ENCODE measurements at regions not wholly inside any gene's neighbourhood (a gene's known extent, or its start where the extent isn't known, plus 50 kb on each side); places are given as distances from the start of the nearest gene placed in this dataset.

DNA sequence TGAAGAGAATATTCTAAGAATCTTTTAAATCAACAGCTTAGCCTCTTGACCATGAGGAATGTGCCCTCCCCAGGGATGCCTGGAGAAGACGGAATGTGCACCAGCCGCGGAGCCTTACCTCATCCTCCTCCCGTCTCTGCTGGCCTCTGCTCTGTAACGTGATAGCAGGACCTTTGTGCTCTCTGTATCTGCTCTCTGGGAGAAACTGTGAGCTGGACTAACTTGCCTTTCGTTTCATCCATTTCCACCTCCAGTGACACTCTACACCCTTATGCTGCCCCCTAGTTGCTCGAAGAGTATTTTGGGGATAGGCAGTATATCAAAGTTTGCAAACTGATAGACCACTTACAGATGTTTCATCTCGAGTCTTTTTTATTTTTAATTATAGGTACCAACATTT lies 141.4 kb downstream of the NPR3 start:
- TF ChIP-seq, protein P1, sequence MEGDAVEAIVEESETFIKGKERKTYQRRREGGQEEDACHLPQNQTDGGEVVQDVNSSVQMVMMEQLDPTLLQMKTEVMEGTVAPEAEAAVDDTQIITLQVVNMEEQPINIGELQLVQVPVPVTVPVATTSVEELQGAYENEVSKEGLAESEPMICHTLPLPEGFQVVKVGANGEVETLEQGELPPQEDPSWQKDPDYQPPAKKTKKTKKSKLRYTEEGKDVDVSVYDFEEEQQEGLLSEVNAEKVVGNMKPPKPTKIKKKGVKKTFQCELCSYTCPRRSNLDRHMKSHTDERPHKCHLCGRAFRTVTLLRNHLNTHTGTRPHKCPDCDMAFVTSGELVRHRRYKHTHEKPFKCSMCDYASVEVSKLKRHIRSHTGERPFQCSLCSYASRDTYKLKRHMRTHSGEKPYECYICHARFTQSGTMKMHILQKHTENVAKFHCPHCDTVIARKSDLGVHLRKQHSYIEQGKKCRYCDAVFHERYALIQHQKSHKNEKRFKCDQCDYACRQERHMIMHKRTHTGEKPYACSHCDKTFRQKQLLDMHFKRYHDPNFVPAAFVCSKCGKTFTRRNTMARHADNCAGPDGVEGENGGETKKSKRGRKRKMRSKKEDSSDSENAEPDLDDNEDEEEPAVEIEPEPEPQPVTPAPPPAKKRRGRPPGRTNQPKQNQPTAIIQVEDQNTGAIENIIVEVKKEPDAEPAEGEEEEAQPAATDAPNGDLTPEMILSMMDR (IDR thresholded peaks at IDR 0.05; ENCODE audit: low read depth, low read length): peak; percentile 22; the same call in 1 of the 2 replicates
- no peak overlapping the region for H3K4me3 ChIP-seq (ENCODE audit: low read depth, low read length)

DNA sequence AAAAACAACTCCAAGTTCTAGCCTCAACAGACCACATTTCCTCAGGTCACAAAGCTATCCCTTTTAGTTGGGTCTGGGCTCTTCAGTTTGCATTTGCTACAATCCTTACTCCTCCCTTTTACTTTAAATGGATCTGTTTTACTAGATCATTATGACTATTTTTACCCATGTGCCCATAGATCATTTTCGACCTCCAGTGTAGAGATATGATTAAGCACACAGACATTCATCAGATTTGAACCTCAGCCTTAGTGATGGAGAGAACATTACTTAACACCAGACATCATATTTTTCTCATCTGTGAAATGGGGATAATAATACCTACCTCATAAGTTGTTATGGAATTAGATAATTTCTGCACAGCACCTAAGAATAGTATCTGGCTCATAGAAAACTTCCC lies 141.9 kb downstream of the NPR3 start:
- TF ChIP-seq, protein P1 (IDR thresholded peaks at IDR 0.05; ENCODE audit: low read depth, low read length): no peak
- H3K4me3 ChIP-seq (ENCODE audit: low read depth, low read length): no peak overlapping the region

DNA sequence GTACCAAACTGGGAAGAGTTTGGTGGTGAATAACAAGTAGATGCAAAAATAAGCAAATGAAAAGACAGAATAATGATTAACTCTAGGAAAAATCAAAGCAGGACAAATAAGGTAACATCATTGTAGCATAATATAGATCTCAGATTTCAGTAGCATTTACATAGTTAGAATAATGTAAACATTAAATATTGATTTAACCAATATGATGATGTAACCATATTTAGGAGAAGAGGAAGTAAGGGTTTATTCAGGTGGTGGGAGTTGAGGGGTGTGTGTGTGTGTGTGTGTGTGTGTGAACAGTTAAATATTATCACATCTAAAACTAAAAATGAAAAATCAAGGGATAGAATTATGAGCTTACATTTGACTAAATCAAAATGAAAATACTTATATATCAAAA lies 143.4 kb downstream of the NPR3 start:
- TF ChIP-seq, protein P1 (IDR thresholded peaks at IDR 0.05; ENCODE audit: low read depth, low read length): no peak
- H3K4me3 ChIP-seq (ENCODE audit: low read depth, low read length): no peak overlapping the region

DNA sequence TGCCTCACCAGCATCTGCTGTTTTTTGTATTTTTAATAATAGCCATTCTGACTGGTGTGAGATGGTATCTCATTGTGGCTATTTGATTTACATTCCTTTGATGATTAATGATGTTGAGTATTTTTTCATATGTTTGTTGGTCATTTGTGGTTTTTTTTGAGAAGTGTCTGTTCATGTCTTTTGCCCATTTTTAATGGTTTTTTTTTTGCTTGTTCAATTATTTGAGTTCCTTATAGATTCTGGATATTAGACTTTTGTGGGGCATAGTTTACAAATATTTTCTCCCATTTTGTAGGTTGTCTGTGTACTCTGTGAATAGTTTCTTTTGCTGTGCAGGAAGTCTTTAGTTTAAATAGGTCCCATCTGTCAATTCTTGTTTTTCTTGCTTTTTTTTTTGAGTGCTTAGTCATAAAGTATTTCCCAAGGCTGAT lies 148.1 kb downstream of the NPR3 start:
- no peak overlapping the region for H3K4me3 ChIP-seq (ENCODE audit: low read depth, low read length)
- TF ChIP-seq, protein P1 (IDR thresholded peaks at IDR 0.05; ENCODE audit: low read depth, low read length): no peak

DNA sequence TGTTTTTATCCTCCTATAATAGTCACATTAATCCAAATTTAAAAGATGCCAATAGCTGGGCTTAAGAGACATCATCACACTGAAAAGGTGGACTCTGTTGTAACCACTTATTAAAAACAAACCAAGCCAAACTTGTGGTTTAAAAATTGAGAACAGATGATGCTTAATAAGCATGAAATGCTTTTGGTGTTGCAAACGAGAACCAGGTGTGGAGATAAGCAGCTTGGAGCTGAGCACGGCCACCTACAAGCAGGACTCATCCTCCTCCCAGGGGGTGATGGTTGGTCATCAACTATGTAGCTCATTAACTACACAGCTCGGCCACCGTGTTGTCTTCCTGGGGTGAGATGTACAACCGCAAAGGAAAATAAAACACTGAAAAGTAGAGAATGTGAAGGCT lies 154.4 kb downstream of the NPR3 start:
- no peak overlapping the region for H3K4me3 ChIP-seq (ENCODE audit: low read depth, low read length)
- TF ChIP-seq, protein P1 (IDR thresholded peaks at IDR 0.05; ENCODE audit: low read depth, low read length): no peak

DNA sequence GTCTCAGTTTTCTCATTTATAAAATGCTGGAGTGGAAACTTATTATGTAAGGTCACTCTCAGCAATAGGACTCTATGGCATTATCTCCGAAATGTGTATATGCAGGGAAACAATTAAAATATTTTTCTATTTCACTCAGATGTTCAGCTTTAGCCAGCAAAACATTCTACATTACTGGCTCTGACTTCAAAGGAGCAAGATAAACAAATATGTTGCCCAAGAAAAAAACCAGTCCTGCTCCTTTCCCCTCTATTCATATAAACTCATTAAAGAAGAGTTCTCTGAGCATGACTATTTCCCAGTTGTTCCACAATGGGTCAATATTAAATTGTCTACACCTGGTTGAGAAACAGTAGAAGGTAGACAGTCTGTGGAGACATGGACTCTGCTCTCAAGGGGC lies 155.0 kb downstream of the NPR3 start:
- no peak overlapping the region for H3K4me3 ChIP-seq (ENCODE audit: low read depth, low read length)
- TF ChIP-seq, protein P1 (IDR thresholded peaks at IDR 0.05; ENCODE audit: low read depth, low read length): no peak

DNA sequence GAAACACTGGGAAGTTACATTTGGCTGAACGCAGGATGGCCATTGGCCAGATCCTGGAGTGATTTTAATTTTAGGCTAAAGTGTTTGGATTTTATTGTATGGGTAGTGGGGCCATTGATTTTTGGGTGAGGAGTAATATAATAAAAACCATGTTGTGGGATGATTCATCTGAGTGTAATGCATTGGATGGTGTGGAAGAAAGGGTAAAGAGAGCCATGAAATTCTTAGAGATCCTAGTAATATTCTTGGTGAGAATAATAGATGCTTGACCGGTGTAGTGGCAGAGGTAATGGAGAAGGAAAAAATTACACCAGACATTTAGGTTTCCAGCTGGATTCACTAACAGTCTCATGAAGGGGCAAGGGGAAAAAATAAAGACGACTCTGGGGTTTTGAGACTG lies 158.1 kb downstream of the NPR3 start:
- H3K4me3 ChIP-seq (ENCODE audit: low read depth, low read length): no peak overlapping the region
- TF ChIP-seq, protein P1 (IDR thresholded peaks at IDR 0.05; ENCODE audit: low read depth, low read length): no peak
